ES-I3 (cell line): ENCODE measurements at regions not wholly inside any gene's neighbourhood (a gene's known extent, or its start where the extent isn't known, plus 50 kb on each side); places are given as distances from the start of the nearest gene placed in this dataset.
"Not testable (repeated sequence)": the region's sequence is repeated elsewhere in the genome, so short reads cannot be mapped to it uniquely, and the experiment has no call there.

ENCODE experiments used
- H3K36me3 ChIP-seq: 2 replicates; pipeline ENCODE4 v1.6.1; 2013; ENCODE audit warnings: mild to moderate bottlenecking, low read length, control low read depth, moderate library complexity; ENCODE audit not compliant: insufficient read depth
- H3K4me1 ChIP-seq: 2 replicates; pipeline ENCODE4 v1.6.1; 2013; ENCODE audit warnings: mild to moderate bottlenecking, control low read depth, low read length; ENCODE audit not compliant: insufficient read depth
- H3K9ac ChIP-seq: 2 replicates; pipeline ENCODE4 v1.6.1; 2013; ENCODE audit warnings: low read depth, mild to moderate bottlenecking, low read length, moderate library complexity
- H3K9me3 ChIP-seq: 2 replicates; pipeline ENCODE4 v1.6.1; 2013; ENCODE audit warnings: mild to moderate bottlenecking, low read length, moderate library complexity; ENCODE audit not compliant: control insufficient read depth, insufficient read depth

GRCh38 chr7:67493366-67493765 is 496.7 kb downstream of the TYW1 start:
- no peak overlapping the region for H3K9ac ChIP-seq
- H3K9me3 ChIP-seq = no peaks in the 10 kb centered on the region
- H3K36me3 ChIP-seq = no peaks in the 10 kb centered on the region
- no peaks in the 10 kb centered on the region for H3K4me1 ChIP-seq

DNA sequence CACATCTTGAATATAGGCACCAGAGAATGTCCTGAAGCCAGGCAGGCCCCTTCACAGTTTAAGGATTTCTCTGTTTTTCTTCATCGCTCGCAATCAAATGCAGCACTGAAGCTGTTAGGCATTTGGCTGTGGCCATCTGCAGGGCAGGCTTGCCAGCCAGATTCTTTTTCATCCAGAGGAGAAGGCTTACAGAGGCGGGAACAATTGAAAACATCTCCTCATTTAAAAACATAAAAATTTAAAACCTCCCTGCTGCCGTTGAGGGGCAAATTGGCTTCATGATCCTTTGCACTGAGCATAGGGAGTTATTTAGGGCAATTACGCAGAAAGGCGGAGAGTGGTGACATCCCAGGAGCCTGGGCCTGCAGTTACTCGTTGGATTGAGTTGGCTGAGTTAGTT is 500.0 kb downstream of the TYW1 start:
- Histone ChIP-seq H3K9me3 (no peaks in the 10 kb centered on the region), H3K36me3 (no peaks in the 10 kb centered on the region), H3K4me1 (no peaks in the 10 kb centered on the region), H3K9ac (no peak overlapping the region)

GRCh38 chr7:67497914-67498313 is 501.3 kb downstream of the TYW1 start:
- not testable (repeated sequence) for H3K9ac ChIP-seq, H3K4me1 ChIP-seq, H3K9me3 ChIP-seq, H3K36me3 ChIP-seq

DNA sequence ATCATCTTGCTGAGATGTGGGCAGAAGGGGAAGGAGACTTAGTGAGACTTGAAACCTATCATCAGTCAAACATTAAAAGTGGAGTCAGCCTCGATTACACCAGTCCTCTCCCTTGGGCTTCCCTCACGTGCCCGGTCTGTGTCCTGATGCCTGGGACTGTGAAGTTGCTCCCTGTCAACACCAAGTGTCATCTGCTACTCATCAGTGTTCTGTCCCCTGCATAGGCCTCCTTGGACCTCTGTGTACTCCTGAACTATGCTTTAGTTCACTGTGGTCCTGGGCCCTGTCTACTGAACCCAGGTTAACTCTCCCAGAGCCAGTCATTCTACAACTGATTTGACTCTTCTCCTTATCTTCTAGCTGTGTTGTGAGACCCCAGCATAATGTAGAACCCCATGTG is 506.3 kb downstream of the TYW1 start:
- H3K4me1 ChIP-seq = no peaks in the 10 kb centered on the region
- H3K9me3 ChIP-seq = no peaks in the 10 kb centered on the region; the same call in 1 of the 2 replicates
- H3K36me3 ChIP-seq = no peaks in the 10 kb centered on the region
- H3K9ac ChIP-seq = no peak overlapping the region

DNA sequence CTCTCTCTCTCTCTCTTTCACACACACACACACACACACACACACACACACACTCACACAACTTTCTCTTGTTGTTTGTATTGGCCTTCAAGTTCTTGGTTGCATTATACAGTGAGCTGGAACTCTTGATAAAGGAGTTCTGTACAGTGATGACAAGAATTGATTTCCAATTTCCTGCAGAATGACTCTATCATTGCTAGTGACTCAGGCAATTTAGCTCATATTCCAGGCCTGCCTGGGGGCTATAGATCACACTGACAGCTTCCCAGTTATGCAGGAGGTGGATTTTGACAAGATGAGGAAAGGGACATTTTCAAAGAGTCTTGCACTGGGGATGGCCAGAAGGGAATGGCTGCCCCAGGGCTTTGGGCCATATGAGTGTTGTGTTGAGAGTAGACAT is 508.8 kb downstream of the TYW1 start:
- Histone ChIP-seq H3K9ac (no peak overlapping the region), H3K9me3 (no peaks in the 10 kb centered on the region; the same call in 1 of the 2 replicates), H3K36me3 (no peaks in the 10 kb centered on the region), H3K4me1 (no peaks in the 10 kb centered on the region)

DNA sequence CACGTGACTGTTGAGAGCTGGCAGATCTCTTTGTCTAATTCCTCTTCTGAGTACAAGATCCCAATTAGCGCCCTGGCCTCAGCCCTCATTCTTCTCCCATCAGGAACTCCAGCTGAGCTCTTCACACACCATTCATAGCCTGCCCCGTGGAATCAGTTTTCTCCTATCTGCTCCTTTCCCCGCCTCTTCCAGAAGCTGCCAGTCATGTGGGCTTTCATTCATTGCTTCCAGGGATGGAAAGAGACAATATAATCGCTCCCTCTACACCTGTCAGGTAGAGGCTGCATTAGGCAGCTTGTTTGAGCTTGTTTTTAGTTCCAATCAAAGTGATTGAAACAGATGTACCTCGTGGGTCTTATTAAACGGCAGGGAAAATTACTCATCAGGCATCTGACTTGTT is 515.8 kb downstream of the TYW1 start:
- Histone ChIP-seq H3K4me1 (no peaks in the 10 kb centered on the region), H3K9ac (no peak overlapping the region), H3K36me3 (no peaks in the 10 kb centered on the region), H3K9me3 (peaks cover 4% of the 10 kb centered on the region; the same call in 1 of the 2 replicates)

DNA sequence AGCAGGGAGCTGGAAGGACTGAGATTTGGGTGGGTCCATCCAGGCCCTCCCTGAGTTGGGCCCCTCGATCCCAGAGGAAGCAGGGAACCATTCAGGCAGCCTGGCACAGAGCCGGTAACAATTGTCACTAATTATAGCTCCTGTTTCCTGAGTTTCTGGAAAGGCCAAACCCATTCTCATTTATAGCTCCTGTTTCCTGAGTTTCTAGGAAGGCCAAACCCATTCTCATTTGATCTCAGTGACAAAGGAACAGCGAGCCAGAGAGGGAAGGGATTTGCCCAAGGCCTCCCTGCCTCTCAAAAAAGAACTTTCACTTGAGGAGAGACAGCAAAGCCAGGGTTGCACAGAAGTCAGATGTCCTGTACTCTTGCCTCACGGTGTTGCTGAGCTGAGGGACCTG is 521.9 kb downstream of the TYW1 start:
- no peaks in the 10 kb centered on the region for H3K4me1 ChIP-seq
- H3K9ac ChIP-seq = no peak overlapping the region
- no peaks in the 10 kb centered on the region for H3K36me3 ChIP-seq
- H3K9me3 ChIP-seq = peaks cover 9% of the 10 kb centered on the region; the same call in 1 of the 2 replicates

- no peaks in the 10 kb centered on the region for H3K36me3 ChIP-seq
- H3K9me3 ChIP-seq = peaks cover 12% of the 10 kb centered on the region; the same call in 1 of the 2 replicates
- H3K4me1 ChIP-seq = no peaks in the 10 kb centered on the region
- H3K9ac ChIP-seq = no peak overlapping the region
These were observed 522.5 kb downstream of the TYW1 start for GRCh38 chr7:67519171-67519570.

DNA sequence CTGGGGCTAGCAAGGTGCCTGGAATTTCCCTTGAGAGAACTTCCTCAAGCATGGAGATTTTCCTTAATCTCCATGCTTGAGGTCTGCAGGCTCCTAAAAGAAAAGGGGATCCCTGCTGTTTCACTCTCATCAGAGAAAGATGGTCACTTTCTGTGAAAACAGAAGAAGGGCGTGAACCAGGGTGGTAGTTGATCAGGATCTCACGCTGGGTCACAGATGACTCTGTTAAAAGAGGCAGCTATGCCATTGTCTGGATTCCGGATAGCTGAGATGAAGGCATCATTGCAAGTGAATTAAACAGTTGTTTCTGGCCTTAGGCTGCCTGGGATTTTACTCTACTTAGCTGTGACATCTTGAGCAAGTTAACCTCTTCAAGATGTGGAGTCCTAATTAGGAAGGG is 525.9 kb downstream of the TYW1 start:
- peaks cover 12% of the 10 kb centered on the region; the same call in 1 of the 2 replicates for H3K9me3 ChIP-seq
- H3K4me1 ChIP-seq = peaks cover 6% of the 10 kb centered on the region; the same call in 1 of the 2 replicates
- H3K9ac ChIP-seq = no peak overlapping the region
- H3K36me3 ChIP-seq = no peaks in the 10 kb centered on the region

DNA sequence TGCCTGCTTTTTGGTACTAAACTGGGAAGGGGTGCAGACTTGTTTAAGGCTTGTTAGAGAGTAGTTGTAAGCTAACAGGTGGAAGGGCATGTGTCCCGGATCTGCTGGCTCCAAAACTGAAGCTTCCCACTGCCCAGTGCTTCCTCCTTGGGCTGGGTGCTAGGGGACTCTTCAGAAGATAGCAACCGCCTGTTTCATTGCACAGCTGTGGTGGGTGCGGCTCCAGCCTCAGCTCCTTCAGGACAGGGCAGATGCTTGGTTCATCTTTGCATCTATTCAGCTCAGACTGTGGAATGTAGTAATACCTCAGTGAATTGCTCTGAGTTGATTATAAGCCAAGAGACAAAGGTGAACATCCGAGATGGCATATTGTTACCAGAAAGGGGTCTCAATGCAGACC is 527.1 kb downstream of the TYW1 start:
- peaks cover 6% of the 10 kb centered on the region; the same call in 1 of the 2 replicates for H3K4me1 ChIP-seq
- no peaks in the 10 kb centered on the region for H3K36me3 ChIP-seq
- H3K9ac ChIP-seq = no peak overlapping the region
- peaks cover 12% of the 10 kb centered on the region; the same call in 1 of the 2 replicates for H3K9me3 ChIP-seq

- H3K9me3 ChIP-seq = peaks cover 12% of the 10 kb centered on the region; the same call in 1 of the 2 replicates
- no peak overlapping the region for H3K9ac ChIP-seq
- no peaks in the 10 kb centered on the region for H3K36me3 ChIP-seq
- H3K4me1 ChIP-seq = peaks cover 6% of the 10 kb centered on the region; the same call in 1 of the 2 replicates
These were observed 529.0 kb downstream of the TYW1 start for GRCh38 chr7:67525588-67525987.

DNA sequence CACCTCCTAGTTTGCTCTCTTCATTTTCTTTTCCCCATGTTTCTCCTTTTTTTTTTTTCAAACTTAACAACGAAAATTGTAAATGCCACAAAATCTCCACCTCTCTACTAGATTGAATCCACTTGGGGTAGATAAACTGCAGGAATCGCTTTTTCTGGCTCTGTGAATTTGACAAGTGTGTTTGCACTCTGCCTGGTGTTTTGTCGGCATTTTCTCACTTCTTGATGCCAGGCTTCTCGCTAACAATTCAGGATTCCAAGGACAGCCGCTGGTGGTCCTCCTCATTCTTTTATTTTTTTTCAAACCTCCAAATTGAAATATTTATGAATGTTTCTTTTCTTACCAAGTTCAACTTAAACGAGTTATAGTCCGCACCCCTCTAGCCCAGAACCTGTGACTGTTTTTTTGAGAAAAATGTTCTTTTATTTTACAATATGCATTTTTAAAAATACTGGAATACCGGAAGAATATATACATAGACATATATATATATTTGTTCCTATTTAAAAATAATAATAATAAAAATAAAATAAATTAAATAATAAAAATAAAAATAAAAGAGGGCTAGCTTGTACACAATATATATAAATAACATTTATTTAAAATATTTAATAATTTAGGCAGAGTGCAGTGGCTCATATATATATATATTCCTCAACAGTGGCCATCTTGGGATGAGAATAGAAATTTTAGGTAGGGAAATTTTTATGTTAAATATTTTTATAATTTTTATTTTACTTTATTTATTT is 538.8 kb downstream of the TYW1 start:
- Histone ChIP-seq H3K9ac (no peak overlapping the region), H3K4me1 (no peaks in the 10 kb centered on the region), H3K36me3 (no peaks in the 10 kb centered on the region), H3K9me3 (no peaks in the 10 kb centered on the region; the same call in 1 of the 2 replicates)

DNA sequence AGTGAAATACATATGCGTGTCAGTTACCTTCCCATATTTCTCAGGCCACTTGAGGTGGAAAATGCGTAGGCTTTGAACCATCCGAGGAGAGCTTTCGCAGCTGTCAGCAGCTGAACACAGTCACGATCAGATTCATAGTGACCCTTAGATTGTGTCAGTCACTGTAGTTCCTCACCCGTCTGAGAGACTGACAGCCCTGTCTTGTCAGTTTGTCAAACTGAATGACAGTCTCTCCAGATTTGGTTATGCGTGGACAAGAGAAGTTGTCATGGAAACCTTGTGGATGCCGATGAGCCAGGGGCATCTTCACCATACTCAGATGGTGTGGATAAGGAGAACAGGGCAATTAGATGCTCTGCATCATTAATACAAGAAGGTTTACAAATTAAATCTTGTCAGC is 546.3 kb downstream of the TYW1 start:
- no peaks in the 10 kb centered on the region for H3K36me3 ChIP-seq
- H3K4me1 ChIP-seq = no peaks in the 10 kb centered on the region
- no peaks in the 10 kb centered on the region for H3K9me3 ChIP-seq
- H3K9ac ChIP-seq = no peak overlapping the region

- H3K4me1 ChIP-seq = no peaks in the 10 kb centered on the region
- no peaks in the 10 kb centered on the region for H3K36me3 ChIP-seq
- no peak overlapping the region for H3K9ac ChIP-seq
- H3K9me3 ChIP-seq = no peaks in the 10 kb centered on the region; the same call in 1 of the 2 replicates
These were observed 550.7 kb downstream of the TYW1 start for GRCh38 chr7:67547183-67547907.

DNA sequence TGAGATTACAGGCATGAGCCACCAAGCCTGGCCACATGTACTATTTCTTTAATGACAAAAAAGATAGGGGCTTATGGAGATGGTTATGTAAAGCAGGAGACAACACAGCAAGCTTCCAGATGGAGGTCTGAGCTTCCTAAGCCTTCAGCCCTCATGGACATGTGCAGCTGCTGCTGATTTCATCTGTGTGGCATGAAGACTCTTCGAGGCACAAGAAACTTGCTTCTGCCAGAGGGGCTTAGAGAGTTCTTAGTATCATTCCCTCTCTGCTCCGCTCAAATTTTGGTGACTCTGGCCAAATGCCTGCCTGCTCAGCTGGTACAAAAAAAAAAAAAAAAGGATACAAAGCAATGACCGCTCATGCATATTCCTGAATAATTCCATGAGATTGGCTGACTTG is 552.5 kb downstream of the TYW1 start:
- H3K9ac ChIP-seq = no peak overlapping the region
- no peaks in the 10 kb centered on the region; the same call in 1 of the 2 replicates for H3K9me3 ChIP-seq
- no peaks in the 10 kb centered on the region for H3K36me3 ChIP-seq
- no peaks in the 10 kb centered on the region for H3K4me1 ChIP-seq
